Omental fat pad (tissue), 3 donors: ENCODE measurements at regions not wholly inside any gene's neighbourhood (a gene's known extent, or its start where the extent isn't known, plus 50 kb on each side); places are given as distances from the start of the nearest gene placed in this dataset.
"Not testable (repeated sequence)": the region's sequence is repeated elsewhere in the genome, so short reads cannot be mapped to it uniquely, and the experiment has no call there.

ENCODE experiments used
- ATAC-seq: fragments of 150-250 bp; one replicate; pipeline ENCODE4 v1.9.1; 2016; ENCODE audit warnings: mild to moderate bottlenecking, moderate library complexity; ENCODE audit not compliant: low FRiP score
- DNase-seq: peaks from one replicate; pipeline ENCODE4 v3.0.0-alpha.2; 2019; ENCODE audit warnings: low spot score
- TF ChIP-seq, protein P1 (sequence below), 3 donors: fragments of 450-650 bp; IDR thresholded peaks; one replicate each; pipeline ENCODE4 v1.5.1; 2016 to 2017; ENCODE audit warnings: antibody characterized with exemption in 3 of 3, mild to moderate bottlenecking in 3 of 3, moderate library complexity in 2 of 3

DNA sequence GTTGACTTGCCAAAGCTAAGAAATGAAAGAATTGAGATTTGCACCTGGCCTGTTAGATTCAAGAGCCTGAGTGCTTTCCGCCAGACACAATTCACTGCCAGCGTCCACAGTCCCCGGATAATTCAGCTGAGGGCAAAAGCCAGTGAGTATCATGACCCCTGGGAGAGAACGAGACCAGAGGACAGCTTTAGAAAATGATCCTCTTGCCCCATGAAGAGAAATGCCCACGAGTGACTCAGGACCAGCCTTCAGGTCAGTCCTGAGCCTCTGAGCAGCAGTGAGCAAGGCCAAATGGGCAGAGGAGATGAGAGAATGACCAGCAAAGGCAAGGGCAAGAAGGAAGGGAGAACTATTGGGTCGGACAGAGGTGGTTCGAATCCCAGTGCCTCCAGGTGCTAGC lies 273.5 kb downstream of the FAM43A start:
- no peak for ATAC-seq
- TF ChIP-seq, protein P1, sequence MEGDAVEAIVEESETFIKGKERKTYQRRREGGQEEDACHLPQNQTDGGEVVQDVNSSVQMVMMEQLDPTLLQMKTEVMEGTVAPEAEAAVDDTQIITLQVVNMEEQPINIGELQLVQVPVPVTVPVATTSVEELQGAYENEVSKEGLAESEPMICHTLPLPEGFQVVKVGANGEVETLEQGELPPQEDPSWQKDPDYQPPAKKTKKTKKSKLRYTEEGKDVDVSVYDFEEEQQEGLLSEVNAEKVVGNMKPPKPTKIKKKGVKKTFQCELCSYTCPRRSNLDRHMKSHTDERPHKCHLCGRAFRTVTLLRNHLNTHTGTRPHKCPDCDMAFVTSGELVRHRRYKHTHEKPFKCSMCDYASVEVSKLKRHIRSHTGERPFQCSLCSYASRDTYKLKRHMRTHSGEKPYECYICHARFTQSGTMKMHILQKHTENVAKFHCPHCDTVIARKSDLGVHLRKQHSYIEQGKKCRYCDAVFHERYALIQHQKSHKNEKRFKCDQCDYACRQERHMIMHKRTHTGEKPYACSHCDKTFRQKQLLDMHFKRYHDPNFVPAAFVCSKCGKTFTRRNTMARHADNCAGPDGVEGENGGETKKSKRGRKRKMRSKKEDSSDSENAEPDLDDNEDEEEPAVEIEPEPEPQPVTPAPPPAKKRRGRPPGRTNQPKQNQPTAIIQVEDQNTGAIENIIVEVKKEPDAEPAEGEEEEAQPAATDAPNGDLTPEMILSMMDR (IDR thresholded peaks at IDR 0.05) = no peak
- DNase-seq = no peak

DNA sequence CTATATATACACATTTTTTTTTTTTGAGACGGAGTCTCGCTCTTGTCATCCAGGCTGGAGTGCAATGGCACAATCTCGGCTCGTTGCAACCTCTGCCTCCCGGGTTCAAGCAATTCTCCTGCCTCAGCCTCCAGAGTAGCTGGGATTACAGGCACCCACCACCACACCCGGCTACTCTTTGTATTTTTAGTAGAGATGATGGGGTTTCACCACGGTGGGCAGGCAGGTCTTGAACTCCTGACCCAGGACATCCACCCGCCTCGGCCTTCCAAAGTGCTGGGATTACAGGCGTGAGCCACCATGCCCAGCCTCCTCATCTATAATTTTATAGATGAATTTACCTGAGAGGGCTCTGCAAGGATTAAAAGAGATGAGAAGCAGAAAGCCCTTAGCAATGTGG lies 274.0 kb downstream of the FAM43A start:
- not testable (repeated sequence) for DNase-seq, ATAC-seq

DNA sequence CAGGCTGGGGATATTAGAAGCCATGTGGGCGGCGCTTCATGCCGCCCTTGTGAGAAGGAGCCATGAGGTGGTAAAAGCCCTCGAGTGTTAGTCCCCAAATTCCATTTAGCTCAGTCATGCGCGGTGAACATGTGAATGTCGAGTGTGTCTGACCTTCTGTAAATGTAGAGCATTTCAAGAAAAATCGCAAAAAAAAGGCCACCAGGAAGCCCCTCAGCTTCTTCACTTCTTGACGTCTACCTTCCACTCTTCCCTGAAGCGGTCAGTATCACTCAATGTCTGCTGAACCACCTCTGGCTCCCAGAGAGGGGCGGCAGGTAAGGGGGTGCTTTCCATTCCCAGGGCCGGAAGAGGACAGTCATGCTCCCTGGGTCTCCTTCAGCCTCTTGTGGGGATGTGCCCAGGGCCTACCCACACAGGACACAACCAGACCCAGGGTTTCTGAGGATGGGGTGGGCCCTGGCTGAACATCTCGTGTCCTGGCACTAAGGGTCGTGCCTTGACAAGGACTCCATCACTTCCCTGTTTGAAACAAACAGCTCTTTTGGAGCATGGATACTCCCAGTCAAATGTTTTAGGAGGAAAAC lies 274.9 kb downstream of the FAM43A start:
- ATAC-seq (no peak), DNase-seq (no peak)
- TF ChIP-seq, protein P1 (IDR thresholded peaks at IDR 0.05) = no peak

DNA sequence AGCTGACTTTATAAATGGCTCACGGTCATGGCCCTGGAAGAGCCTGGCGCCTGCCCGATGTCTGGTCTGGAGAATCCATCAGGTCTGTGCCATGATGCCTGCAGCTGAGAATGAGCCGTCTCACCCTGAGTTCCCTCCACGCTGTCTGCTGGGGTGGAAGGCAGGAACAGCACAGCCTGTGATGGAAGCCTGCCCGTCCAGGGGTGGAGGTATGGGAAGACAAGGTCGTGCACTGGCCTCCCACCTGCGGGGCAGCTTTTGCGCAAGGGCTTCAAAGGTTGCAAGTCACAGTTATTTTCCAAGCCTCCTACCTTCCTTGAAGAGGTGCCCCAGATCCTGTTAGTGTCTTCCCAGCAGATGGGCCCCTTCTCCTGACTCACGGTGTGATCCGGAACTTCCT lies 275.5 kb downstream of the FAM43A start:
- TF ChIP-seq, protein P1 (IDR thresholded peaks at IDR 0.05) = no peak
- ATAC-seq (no peak), DNase-seq (no peak)

DNA sequence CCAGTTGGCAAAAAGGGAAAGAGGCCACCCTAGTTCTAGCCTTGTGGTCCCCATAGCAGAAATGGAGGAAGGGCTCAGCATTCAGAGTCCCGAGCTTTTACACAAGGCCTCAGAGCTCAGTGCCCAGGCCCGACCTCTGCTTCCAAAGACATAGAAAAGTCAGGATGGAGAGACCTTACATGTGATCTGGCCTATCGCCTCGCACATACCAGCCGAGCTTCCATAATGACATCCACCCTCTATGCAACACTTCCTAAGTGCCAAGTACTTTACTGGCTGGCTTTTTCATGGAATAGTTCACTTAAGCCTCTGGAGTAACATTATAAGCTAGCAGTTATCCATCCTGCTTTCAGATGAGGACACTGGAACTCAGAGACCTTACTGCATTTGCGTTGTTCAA lies 275.9 kb downstream of the FAM43A start:
- TF ChIP-seq, protein P1 (IDR thresholded peaks at IDR 0.05) = no peak
- DNase-seq (no peak), ATAC-seq (no peak)

DNA sequence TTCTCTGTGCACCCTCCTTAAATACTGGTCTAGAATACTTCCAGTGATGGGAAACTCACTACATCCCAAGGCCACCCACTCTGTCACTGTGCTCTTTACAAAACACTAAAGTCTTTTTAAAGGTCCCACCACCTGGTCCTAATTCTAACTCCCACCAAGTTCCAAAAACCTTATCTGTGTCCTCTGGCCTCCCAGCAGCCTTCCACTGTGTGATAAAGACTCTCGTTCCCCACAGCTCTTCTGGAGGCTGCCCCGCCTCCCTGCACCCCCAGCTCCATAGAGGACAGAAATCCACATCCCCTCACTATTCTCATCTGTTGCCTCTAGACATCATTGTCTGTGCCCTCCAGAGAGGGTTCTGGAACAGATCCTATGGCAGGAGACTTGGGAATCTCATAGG lies 276.4 kb downstream of the FAM43A start:
- TF ChIP-seq, protein P1 (IDR thresholded peaks at IDR 0.05) = no peak
- no peak for ATAC-seq
- DNase-seq = no peak

DNA sequence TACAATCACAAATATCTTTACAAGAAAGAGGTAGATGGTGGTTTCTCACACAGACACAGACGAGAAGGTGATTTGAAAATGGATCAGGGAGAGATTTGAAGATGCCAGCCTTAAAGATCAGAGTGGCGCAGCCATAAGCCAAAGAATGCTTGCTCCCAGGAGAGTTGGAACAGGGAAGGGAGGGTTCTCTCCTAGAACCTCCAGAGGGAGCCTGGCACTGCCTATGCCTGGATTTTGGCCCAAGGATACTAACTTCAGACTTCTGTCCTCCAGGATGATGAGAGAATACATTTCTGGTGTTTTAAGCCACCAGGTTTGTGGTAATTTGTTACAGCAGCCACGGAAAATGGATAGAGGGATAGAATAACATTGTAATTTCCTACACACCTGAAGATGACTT lies 279.1 kb downstream of the FAM43A start:
- ATAC-seq (no peak), DNase-seq (no peak)
- TF ChIP-seq, protein P1 (IDR thresholded peaks at IDR 0.05) = no peak
